PC-3 (cell line): ENCODE measurements at regions not wholly inside any gene's neighbourhood (a gene's known extent, or its start where the extent isn't known, plus 50 kb on each side); places are given as distances from the start of the nearest gene placed in this dataset.

Experiments used
- ATAC-seq: fragments of 200-7000 bp; cut with Tn5 transposase; 2 replicates; pipeline ENCODE4 v1.9.1; 2020; ENCODE audit warnings: mild to moderate bottlenecking, moderate library complexity
- BruUV-seq: library from RNA; stranded (reverse); fragments of 400-500 nt; replicated peaks from 2 replicates; lab custom pipeline; 2021; lab: Mats Ljungman, UMichigan
- CTCF ChIA-PET: fragments of 300-600 bp; sonication (Branson Sonifier 250); formaldehyde crosslinking; loops from one replicate; lab custom pipeline; 2022; ENCODE audit warnings: antibody characterized with exemption; lab: Charles Lee
- POLR2A ChIA-PET: fragments of 300-600 bp; sonication (Branson Sonifier 250); formaldehyde crosslinking; loops from one replicate; lab custom pipeline; 2022; ENCODE audit warnings: antibody characterized with exemption; ENCODE audit not compliant: unreplicated experiment; lab: Charles Lee
- DNase-seq: peaks from one replicate; pipeline ENCODE4 v3.0.0-alpha.2; 2015
- H2AFZ ChIP-seq: fragments of 300-600 bp; sonication (generic); 2 replicates; pipeline ENCODE4 v1.6.0; 2016; ENCODE audit warnings: antibody characterized with exemption, low read length
- H3F3A ChIP-seq: fragments of 300-600 bp; sonication (generic); one replicate; pipeline ENCODE4 v1.6.0; 2017; ENCODE audit warnings: antibody characterized with exemption, low read length, control low read depth, mild to moderate bottlenecking; ENCODE audit not compliant: unreplicated experiment
- H3K27ac ChIP-seq: fragments of 300-600 bp; sonication (generic); 2 replicates; pipeline ENCODE4 v1.5.1; 2016; ENCODE audit warnings: mild to moderate bottlenecking, low read length
- H3K27me3 ChIP-seq: fragments of 300-600 bp; sonication (generic); 2 replicates; pipeline ENCODE4 v1.6.1; 2016; ENCODE audit warnings: low read length, mixed read lengths
- H3K36me3 ChIP-seq: fragments of 300-600 bp; sonication (generic); 2 replicates; pipeline ENCODE4 v1.6.1; 2016; ENCODE audit warnings: low read depth, mixed run types, low read length, mixed read lengths
- H3K4me1 ChIP-seq: fragments of 300-600 bp; sonication (generic); 2 replicates; pipeline ENCODE4 v1.5.1; 2016; ENCODE audit warnings: low read length; ENCODE audit not compliant: insufficient read depth
- H3K4me2 ChIP-seq: fragments of 300-600 bp; sonication (generic); 2 replicates; pipeline ENCODE4 v1.6.0; 2016; ENCODE audit warnings: low read length
- H3K4me3 ChIP-seq: fragments of 300-600 bp; sonication (generic); 2 replicates; pipeline ENCODE4 v1.5.1; 2016; ENCODE audit warnings: mild to moderate bottlenecking, low read length, mixed read lengths
- H3K79me2 ChIP-seq: fragments of 300-600 bp; sonication (generic); 2 replicates; pipeline ENCODE4 v1.6.1; 2017; ENCODE audit warnings: low read length, mixed read lengths
- H3K9ac ChIP-seq: fragments of 300-600 bp; sonication (generic); 2 replicates; pipeline ENCODE4 v1.6.0; 2016; ENCODE audit warnings: mild to moderate bottlenecking, low read length
- H3K9me2 ChIP-seq: fragments of 300-600 bp; sonication (generic); replicated peaks from 2 replicates; pipeline ENCODE4 v1.6.1; 2016; ENCODE audit warnings: mixed run types, low read length, mixed read lengths
- H3K9me3 ChIP-seq: fragments of 300-600 bp; sonication (generic); 2 replicates; pipeline ENCODE4 v1.6.1; 2016; ENCODE audit warnings: low read length, mixed read lengths
- H4K20me1 ChIP-seq: fragments of 300-600 bp; sonication (generic); 2 replicates; pipeline ENCODE4 v1.6.1; 2016; ENCODE audit warnings: low read length, mixed read lengths
- EZH2 ChIP-seq: fragments of 300-600 bp; sonication (generic); IDR thresholded peaks from one replicate; pipeline ENCODE4 v1.6.1; 2017; ENCODE audit warnings: antibody characterized with exemption, mild to moderate bottlenecking, low read length; ENCODE audit not compliant: unreplicated experiment
- EZH2phosphoT487 ChIP-seq: fragments of 300-600 bp; sonication (generic); IDR thresholded peaks from 2 replicates; pipeline ENCODE4 v1.6.1; 2018; ENCODE audit warnings: mild to moderate bottlenecking, antibody characterized with exemption, low read length, borderline replicate concordance
- intact Hi-C: fragments of 100-400 bp; cut with micrococcal nuclease; formaldehyde crosslinking; loops from 2 replicates; pipeline ENCODE4 v1.9.0; 2023
- TF ChIP-seq, protein P1 (sequence below): fragments of 300-600 bp; sonication (generic); conservative IDR thresholded peaks from 2 replicates; pipeline ENCODE4 v1.5.1; 2017; ENCODE audit warnings: antibody characterized with exemption, low read depth, mild to moderate bottlenecking, low read length

DNA sequence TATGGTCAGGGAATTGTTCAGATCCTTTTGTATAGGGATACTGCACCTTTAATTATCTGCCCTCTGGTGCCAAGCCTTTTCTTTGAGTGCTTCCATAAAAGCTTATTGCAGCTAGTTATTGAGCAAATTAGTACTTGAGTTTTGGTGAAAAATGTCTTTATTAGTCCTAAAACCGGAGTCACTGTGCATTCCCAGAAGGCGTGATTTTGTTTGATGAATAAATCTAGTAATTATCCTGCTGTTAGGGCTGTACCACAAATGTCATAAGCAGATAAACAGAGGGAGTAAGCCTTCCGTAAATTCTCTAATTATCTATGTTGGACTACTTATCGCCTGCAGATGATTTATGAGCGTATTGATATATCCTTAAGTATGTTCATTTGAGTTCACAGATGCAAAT, 620.7 kb upstream of the ARRDC3 start:
- ATAC-seq = no peak

DNA sequence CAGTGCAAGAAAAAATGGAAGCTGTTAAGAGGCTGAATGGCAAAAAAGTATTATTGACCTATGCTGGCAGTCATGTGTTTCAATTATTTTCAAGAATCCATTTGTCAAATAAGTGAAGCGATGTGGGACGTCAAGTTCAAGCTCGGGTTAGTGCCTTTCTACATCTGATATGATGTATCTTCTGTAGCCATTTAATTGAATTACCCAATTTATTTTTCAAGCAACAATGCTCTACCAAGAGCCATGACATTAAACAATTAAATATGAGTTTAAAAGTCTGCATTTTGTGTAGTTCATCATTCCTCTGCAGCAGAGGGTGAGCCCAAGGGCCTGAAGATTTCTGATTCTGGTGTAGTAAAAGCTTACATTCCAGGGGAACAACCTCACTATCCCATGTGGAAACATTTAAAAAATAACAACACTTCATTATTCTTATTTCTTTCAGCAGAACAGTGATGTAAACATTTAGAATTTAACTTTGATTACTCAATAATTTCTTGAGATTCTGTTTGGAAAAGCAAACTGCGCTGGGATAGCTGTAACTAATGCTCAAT, 619.7 kb upstream of the ARRDC3 start:
- Histone ChIP-seq H3K79me2 (no peaks in the 10 kb centered on the region), H3K4me1 (no peaks in the 10 kb centered on the region), H3K27ac (no peak overlapping the region), H3K36me3 (no peaks in the 10 kb centered on the region), H3K4me2 (no peak overlapping the region), H3K9ac (no peak overlapping the region), H2AFZ (no peak overlapping the region), H3F3A (no peaks in the 10 kb centered on the region), H3K9me3 (no peaks in the 10 kb centered on the region), H3K27me3 (peaks cover 14% of the 10 kb centered on the region; the same call in 1 of the 2 replicates), H4K20me1 (no peaks in the 10 kb centered on the region), H3K4me3 (no peak overlapping the region), H3K9me2 (no peaks in the 10 kb centered on the region)
- intact Hi-C loops = no loop called here
- TF ChIP-seq EZH2 (no peak), EZH2phosphoT487 (no peak)
- TF ChIP-seq, protein P1, sequence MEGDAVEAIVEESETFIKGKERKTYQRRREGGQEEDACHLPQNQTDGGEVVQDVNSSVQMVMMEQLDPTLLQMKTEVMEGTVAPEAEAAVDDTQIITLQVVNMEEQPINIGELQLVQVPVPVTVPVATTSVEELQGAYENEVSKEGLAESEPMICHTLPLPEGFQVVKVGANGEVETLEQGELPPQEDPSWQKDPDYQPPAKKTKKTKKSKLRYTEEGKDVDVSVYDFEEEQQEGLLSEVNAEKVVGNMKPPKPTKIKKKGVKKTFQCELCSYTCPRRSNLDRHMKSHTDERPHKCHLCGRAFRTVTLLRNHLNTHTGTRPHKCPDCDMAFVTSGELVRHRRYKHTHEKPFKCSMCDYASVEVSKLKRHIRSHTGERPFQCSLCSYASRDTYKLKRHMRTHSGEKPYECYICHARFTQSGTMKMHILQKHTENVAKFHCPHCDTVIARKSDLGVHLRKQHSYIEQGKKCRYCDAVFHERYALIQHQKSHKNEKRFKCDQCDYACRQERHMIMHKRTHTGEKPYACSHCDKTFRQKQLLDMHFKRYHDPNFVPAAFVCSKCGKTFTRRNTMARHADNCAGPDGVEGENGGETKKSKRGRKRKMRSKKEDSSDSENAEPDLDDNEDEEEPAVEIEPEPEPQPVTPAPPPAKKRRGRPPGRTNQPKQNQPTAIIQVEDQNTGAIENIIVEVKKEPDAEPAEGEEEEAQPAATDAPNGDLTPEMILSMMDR = no peak
- ChIA-PET CTCF (no interaction called here), POLR2A (no interaction called here)
- DNase-seq (no peak), ATAC-seq (no peak)
- no TSS peak for BruUV-seq

More for the DNA sequence above, 620.7 kb upstream of the ARRDC3 start:
- H3K9me2 ChIP-seq = no peaks in the 10 kb centered on the region
- no peaks in the 10 kb centered on the region for H4K20me1 ChIP-seq
- H3K4me1 ChIP-seq = no peaks in the 10 kb centered on the region
- DNase-seq = no peak
- no peak overlapping the region for H3K4me3 ChIP-seq
- CTCF ChIA-PET = no interaction called here
- TF ChIP-seq EZH2phosphoT487 (no peak), EZH2 (no peak)
- TF ChIP-seq, protein P1 = no peak
- H3K9ac ChIP-seq = no peak overlapping the region
- no peak overlapping the region for H3K27ac ChIP-seq
- no peaks in the 10 kb centered on the region for H3F3A ChIP-seq
- H3K9me3 ChIP-seq = no peaks in the 10 kb centered on the region
- H3K4me2 ChIP-seq = no peak overlapping the region
- POLR2A ChIA-PET = no interaction called here
- BruUV-seq = no TSS peak
- H3K27me3 ChIP-seq = peaks cover 14% of the 10 kb centered on the region; the same call in 1 of the 2 replicates
- no peaks in the 10 kb centered on the region for H3K36me3 ChIP-seq
- intact Hi-C loops = no loop called here
- H2AFZ ChIP-seq = no peak overlapping the region
- H3K79me2 ChIP-seq = no peaks in the 10 kb centered on the region

- Histone ChIP-seq H3K79me2 (no peaks in the 10 kb centered on the region), H3K4me3 (no peak overlapping the region), H3K9me3 (no peaks in the 10 kb centered on the region), H3K27ac (no peak overlapping the region), H3K9me2 (no peaks in the 10 kb centered on the region), H3K4me1 (no peaks in the 10 kb centered on the region), H2AFZ (no peak overlapping the region), H3F3A (no peaks in the 10 kb centered on the region), H4K20me1 (no peaks in the 10 kb centered on the region), H3K9ac (no peak overlapping the region), H3K4me2 (no peak overlapping the region), H3K36me3 (no peaks in the 10 kb centered on the region), H3K27me3 (0 out of 2 replicates have a peak, but pooled peaks cover 7% of the 10 kb centered on the region)
- DNase-seq (no peak), ATAC-seq (no peak)
- TF ChIP-seq EZH2phosphoT487 (no peak), EZH2 (no peak)
- TF ChIP-seq, protein P1 = no peak
- BruUV-seq = no TSS peak
- ChIA-PET POLR2A (no interaction called here), CTCF (no interaction called here)
- intact Hi-C loops = no loop called here
Observed at GRCh38 chr5:91998774-91999173, 615.7 kb upstream of the ARRDC3 start.
